B cell (primary cell): ENCODE measurements at regions not wholly inside any gene's neighbourhood (a gene's known extent, or its start where the extent isn't known, plus 50 kb on each side); places are given as distances from the start of the nearest gene placed in this dataset.

Experiments used
- EZH2 ChIP-seq: IDR thresholded peaks from 2 replicates; pipeline ENCODE4 v1.6.1; 2012; ENCODE audit warnings: borderline replicate concordance, low read depth, mild to moderate bottlenecking, moderate library complexity, low read length; ENCODE audit not compliant: insufficient read depth, poor library complexity, severe bottlenecking
- TF ChIP-seq, protein P1 (sequence below): fragments of 200-600 bp; IDR thresholded peaks from one replicate; pipeline ENCODE4 v1.8.0; 2022; ENCODE audit warnings: antibody characterized with exemption, mild to moderate bottlenecking

DNA sequence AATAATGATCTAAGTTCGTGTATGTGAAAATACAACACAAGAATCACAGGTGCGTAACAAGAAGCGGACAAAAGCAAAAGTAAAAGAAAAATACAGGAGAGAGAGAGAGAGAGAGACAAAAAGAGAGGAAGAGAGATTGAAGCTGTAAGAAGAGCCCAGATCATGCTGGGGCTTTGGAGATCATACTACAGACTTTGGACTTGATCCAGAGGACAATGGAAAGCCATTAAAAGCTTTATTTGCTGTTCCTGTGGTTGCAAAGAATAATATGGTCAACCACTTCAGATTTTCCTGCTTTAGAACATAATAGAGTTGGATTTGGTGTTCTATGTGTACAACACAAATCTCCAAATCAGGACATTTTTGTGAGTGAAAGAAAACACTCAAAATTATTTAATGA, 561.4 kb downstream of the CAAP1 start:
- TF ChIP-seq, protein P1, sequence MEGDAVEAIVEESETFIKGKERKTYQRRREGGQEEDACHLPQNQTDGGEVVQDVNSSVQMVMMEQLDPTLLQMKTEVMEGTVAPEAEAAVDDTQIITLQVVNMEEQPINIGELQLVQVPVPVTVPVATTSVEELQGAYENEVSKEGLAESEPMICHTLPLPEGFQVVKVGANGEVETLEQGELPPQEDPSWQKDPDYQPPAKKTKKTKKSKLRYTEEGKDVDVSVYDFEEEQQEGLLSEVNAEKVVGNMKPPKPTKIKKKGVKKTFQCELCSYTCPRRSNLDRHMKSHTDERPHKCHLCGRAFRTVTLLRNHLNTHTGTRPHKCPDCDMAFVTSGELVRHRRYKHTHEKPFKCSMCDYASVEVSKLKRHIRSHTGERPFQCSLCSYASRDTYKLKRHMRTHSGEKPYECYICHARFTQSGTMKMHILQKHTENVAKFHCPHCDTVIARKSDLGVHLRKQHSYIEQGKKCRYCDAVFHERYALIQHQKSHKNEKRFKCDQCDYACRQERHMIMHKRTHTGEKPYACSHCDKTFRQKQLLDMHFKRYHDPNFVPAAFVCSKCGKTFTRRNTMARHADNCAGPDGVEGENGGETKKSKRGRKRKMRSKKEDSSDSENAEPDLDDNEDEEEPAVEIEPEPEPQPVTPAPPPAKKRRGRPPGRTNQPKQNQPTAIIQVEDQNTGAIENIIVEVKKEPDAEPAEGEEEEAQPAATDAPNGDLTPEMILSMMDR: no peak
- no peak for TF ChIP-seq EZH2
